ENCODE measurements at regions not wholly inside any gene's neighbourhood (a gene's known extent, or its start where the extent isn't known, plus 50 kb on each side); places are given as distances from the start of the nearest gene placed in this dataset.

GRCh38 chr13:61286148-61286745 is 129.4 kb downstream of the PCDH20 start:
- no peak for TF ChIP-seq POLR2A (IDR thresholded peaks at IDR 0.05)
- TF ChIP-seq, protein P1, sequence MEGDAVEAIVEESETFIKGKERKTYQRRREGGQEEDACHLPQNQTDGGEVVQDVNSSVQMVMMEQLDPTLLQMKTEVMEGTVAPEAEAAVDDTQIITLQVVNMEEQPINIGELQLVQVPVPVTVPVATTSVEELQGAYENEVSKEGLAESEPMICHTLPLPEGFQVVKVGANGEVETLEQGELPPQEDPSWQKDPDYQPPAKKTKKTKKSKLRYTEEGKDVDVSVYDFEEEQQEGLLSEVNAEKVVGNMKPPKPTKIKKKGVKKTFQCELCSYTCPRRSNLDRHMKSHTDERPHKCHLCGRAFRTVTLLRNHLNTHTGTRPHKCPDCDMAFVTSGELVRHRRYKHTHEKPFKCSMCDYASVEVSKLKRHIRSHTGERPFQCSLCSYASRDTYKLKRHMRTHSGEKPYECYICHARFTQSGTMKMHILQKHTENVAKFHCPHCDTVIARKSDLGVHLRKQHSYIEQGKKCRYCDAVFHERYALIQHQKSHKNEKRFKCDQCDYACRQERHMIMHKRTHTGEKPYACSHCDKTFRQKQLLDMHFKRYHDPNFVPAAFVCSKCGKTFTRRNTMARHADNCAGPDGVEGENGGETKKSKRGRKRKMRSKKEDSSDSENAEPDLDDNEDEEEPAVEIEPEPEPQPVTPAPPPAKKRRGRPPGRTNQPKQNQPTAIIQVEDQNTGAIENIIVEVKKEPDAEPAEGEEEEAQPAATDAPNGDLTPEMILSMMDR (IDR thresholded peaks at IDR 0.05) = no peak
- no peaks in the 10 kb centered on the region for H3K27me3 ChIP-seq
- DNase-seq = no peak

GRCh38 chr13:61277586-61278276 is 137.9 kb downstream of the PCDH20 start:
- Histone ChIP-seq H3K27me3 (no peaks in the 10 kb centered on the region), H3K36me3 (no peaks in the 10 kb centered on the region), H3K9me3 (no peaks in the 10 kb centered on the region), H3K4me1 (no peaks in the 10 kb centered on the region), H3K4me3 (no peak overlapping the region), H3K27ac (no peak overlapping the region)
- TF ChIP-seq, protein P1 (IDR thresholded peaks at IDR 0.05) = no peak
- TF ChIP-seq POLR2A (IDR thresholded peaks at IDR 0.05) = no peak
- DNase-seq = no peak

More at GRCh38 chr13:61286148-61286745, 129.4 kb downstream of the PCDH20 start:
- Histone ChIP-seq H3K36me3 (no peaks in the 10 kb centered on the region), H3K9me3 (peaks cover 0 to 4% (median 0%) of the 10 kb centered on the region in 4 donors), H3K4me3 (no peak overlapping the region), H3K4me1 (no peaks in the 10 kb centered on the region), H3K27ac (no peak overlapping the region)

- TF ChIP-seq, protein P1 (IDR thresholded peaks at IDR 0.05) = no peak
- Histone ChIP-seq H3K4me3 (no peak overlapping the region), H3K27me3 (no peaks in the 10 kb centered on the region), H3K27ac (no peak overlapping the region), H3K36me3 (no peaks in the 10 kb centered on the region), H3K9me3 (no peaks in the 10 kb centered on the region), H3K4me1 (no peaks in the 10 kb centered on the region)
- no peak for DNase-seq
Measured at GRCh38 chr13:61277088-61277487, 138.6 kb downstream of the PCDH20 start.

GRCh38 chr13:61276401-61276800 is 139.2 kb downstream of the PCDH20 start:
- DNase-seq = no peak
- no peak overlapping the region for H3K27ac ChIP-seq
- TF ChIP-seq, protein P1 (IDR thresholded peaks at IDR 0.05) = no peak
- no peak for TF ChIP-seq POLR2A (IDR thresholded peaks at IDR 0.05)
- H3K9me3 ChIP-seq = no peaks in the 10 kb centered on the region
- no peaks in the 10 kb centered on the region for H3K4me1 ChIP-seq
- no peak overlapping the region for H3K4me3 ChIP-seq
- no peaks in the 10 kb centered on the region for H3K36me3 ChIP-seq
- no peaks in the 10 kb centered on the region for H3K27me3 ChIP-seq

GRCh38 chr13:61275736-61276135 is 139.9 kb downstream of the PCDH20 start:
- no peaks in the 10 kb centered on the region for H3K9me3 ChIP-seq

More at GRCh38 chr13:61275736-61276135, 139.9 kb downstream of the PCDH20 start:
- no peak overlapping the region for H3K4me3 ChIP-seq
- H3K27ac ChIP-seq = no peak overlapping the region
- no peak for DNase-seq
- no peaks in the 10 kb centered on the region for H3K4me1 ChIP-seq
- no peak for TF ChIP-seq POLR2A (IDR thresholded peaks at IDR 0.05)
- TF ChIP-seq, protein P1 (IDR thresholded peaks at IDR 0.05) = no peak
- H3K27me3 ChIP-seq = no peaks in the 10 kb centered on the region
- H3K36me3 ChIP-seq = no peaks in the 10 kb centered on the region

All from Peyer's patch (tissue), 4 donors.